ENCODE measurements at regions not wholly inside any gene's neighbourhood (a gene's known extent, or its start where the extent isn't known, plus 50 kb on each side); places are given as distances from the start of the nearest gene placed in this dataset.

GRCh38 chr10:27622596-27622995 lies 118.5 kb downstream of the RAB18 start:
- Histone ChIP-seq H3K27me3 (no peaks in the 10 kb centered on the region), H3K9me3 (no peaks in the 10 kb centered on the region), H3K36me3 (no peaks in the 10 kb centered on the region), H3K4me3 (no peak overlapping the region), H3K27ac (no peak overlapping the region), H3K4me1 (peaks cover 4 to 17% of the 10 kb centered on the region in 2 donors)
- DNase-seq (ENCODE audit: low spot score in 2 of 2): no peak
- TF ChIP-seq, protein P1, sequence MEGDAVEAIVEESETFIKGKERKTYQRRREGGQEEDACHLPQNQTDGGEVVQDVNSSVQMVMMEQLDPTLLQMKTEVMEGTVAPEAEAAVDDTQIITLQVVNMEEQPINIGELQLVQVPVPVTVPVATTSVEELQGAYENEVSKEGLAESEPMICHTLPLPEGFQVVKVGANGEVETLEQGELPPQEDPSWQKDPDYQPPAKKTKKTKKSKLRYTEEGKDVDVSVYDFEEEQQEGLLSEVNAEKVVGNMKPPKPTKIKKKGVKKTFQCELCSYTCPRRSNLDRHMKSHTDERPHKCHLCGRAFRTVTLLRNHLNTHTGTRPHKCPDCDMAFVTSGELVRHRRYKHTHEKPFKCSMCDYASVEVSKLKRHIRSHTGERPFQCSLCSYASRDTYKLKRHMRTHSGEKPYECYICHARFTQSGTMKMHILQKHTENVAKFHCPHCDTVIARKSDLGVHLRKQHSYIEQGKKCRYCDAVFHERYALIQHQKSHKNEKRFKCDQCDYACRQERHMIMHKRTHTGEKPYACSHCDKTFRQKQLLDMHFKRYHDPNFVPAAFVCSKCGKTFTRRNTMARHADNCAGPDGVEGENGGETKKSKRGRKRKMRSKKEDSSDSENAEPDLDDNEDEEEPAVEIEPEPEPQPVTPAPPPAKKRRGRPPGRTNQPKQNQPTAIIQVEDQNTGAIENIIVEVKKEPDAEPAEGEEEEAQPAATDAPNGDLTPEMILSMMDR (IDR thresholded peaks at IDR 0.05): no peak
- intact Hi-C loops (cut with DNase I): loop anchor here (5.0 kb wide), 3 partner anchors 75 to 430 kb away; no protein-coding TSS in a partner anchor
